ENCODE measurements at regions not wholly inside any gene's neighbourhood (a gene's known extent, or its start where the extent isn't known, plus 50 kb on each side); places are given as distances from the start of the nearest gene placed in this dataset.

DNA sequence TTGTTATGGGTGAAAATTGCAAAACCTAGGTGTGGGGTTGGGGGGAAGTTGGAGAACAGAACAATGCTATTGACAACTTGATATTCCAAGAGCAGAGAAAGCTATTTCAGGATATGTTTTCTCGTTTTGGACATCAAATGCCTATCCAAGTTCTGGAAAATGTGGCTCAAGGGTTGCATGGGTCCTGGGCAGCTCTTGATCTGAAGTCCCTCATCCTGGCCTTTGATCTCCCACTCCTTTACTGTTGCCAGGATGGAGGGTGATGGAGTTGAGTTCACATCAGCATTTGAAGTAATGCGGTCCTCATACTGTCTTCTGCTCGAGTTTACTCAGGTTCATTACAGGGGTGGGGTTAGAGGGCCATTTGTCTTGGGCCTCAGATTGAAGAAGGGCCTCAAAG lies 76.9 kb upstream of the RPS23 start:
- ATAC-seq (no peak), DNase-seq (no peak)
- TF ChIP-seq, protein P1, sequence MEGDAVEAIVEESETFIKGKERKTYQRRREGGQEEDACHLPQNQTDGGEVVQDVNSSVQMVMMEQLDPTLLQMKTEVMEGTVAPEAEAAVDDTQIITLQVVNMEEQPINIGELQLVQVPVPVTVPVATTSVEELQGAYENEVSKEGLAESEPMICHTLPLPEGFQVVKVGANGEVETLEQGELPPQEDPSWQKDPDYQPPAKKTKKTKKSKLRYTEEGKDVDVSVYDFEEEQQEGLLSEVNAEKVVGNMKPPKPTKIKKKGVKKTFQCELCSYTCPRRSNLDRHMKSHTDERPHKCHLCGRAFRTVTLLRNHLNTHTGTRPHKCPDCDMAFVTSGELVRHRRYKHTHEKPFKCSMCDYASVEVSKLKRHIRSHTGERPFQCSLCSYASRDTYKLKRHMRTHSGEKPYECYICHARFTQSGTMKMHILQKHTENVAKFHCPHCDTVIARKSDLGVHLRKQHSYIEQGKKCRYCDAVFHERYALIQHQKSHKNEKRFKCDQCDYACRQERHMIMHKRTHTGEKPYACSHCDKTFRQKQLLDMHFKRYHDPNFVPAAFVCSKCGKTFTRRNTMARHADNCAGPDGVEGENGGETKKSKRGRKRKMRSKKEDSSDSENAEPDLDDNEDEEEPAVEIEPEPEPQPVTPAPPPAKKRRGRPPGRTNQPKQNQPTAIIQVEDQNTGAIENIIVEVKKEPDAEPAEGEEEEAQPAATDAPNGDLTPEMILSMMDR (IDR thresholded peaks at IDR 0.05), result no peak
- H3K27ac ChIP-seq, result no peak overlapping the region
- peaks cover 24 to 47% of the 10 kb centered on the region in 2 donors for H3K4me1 ChIP-seq
- no peak overlapping the region for H3K4me3 ChIP-seq
- H3K27me3 ChIP-seq, result no peaks in the 10 kb centered on the region
- H3K9me3 ChIP-seq, result no peaks in the 10 kb centered on the region
- intact Hi-C loops (cut with DNase I), result loop anchor here in 1 of 2 donors (10.0 kb wide), 2 partner anchors 1120 to 1210 kb away; partner anchors contain the start of gene VCAN
- no peaks in the 10 kb centered on the region for H3K36me3 ChIP-seq

DNA sequence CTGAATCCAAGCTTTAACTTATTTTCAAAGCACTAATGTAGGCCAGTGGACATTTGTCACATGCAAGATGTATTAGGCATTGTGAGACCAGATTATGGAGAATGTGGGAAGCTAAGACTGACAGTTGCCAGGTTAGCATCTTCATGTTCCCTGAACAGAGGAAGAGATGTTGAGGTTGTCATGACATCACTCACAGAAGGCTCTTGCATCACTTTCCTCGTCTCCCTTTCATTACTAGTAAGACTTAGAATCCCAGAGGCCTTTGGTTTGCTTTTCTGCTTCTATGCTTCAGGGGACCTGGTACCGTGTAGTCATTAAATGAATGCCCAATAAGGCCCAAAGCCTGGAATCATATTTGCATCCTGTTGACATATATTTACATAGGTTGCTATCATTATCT lies 76.4 kb upstream of the RPS23 start:
- no peak for DNase-seq
- no peaks in the 10 kb centered on the region for H3K27me3 ChIP-seq
- intact Hi-C loops (cut with DNase I), result loop anchor here in 1 of 2 donors (10.0 kb wide), 2 partner anchors 1120 to 1210 kb away; partner anchors contain the start of gene VCAN
- no peaks in the 10 kb centered on the region for H3K9me3 ChIP-seq
- H3K4me1 ChIP-seq, result peaks cover 24 to 47% of the 10 kb centered on the region in 2 donors
- TF ChIP-seq, protein P1 (IDR thresholded peaks at IDR 0.05), result no peak
- H3K4me3 ChIP-seq, result no peak overlapping the region
- no peak overlapping the region for H3K27ac ChIP-seq
- no peaks in the 10 kb centered on the region for H3K36me3 ChIP-seq
- ATAC-seq, result no peak

DNA sequence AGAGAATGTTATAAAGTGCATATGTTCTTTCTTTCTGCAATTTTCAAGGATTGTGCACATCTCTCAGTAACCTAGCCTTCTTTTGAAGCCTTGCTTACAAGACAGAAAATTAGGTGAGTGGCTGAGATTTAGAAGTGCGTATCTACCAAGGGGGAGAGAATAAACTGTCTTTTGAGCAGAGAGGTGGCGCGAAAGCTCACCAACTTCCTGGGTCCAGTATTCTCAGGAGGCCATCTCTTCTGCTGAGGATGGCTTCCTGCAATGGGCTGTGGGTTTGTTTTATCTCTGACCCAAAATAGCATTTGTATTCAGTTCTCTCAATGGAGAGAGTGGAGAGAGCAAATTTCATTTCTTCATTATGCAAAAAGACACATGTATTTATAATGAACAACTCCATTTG lies 75.4 kb upstream of the RPS23 start:
- peaks cover 18 to 42% of the 10 kb centered on the region in 2 donors for H3K4me1 ChIP-seq
- H3K4me3 ChIP-seq, result no peak overlapping the region
- no peaks in the 10 kb centered on the region for H3K9me3 ChIP-seq
- H3K27ac ChIP-seq, result peak overlapping the region in 1 of 2 donors; percentile 11
- ATAC-seq, result no peak
- TF ChIP-seq, protein P1 (IDR thresholded peaks at IDR 0.05), result no peak
- H3K36me3 ChIP-seq, result no peaks in the 10 kb centered on the region
- no peak for DNase-seq
- H3K27me3 ChIP-seq, result no peaks in the 10 kb centered on the region
- intact Hi-C loops (cut with DNase I), result loop anchor here in 1 of 2 donors (10.0 kb wide), 2 partner anchors 1121 to 1211 kb away; partner anchors contain the start of gene VCAN

DNA sequence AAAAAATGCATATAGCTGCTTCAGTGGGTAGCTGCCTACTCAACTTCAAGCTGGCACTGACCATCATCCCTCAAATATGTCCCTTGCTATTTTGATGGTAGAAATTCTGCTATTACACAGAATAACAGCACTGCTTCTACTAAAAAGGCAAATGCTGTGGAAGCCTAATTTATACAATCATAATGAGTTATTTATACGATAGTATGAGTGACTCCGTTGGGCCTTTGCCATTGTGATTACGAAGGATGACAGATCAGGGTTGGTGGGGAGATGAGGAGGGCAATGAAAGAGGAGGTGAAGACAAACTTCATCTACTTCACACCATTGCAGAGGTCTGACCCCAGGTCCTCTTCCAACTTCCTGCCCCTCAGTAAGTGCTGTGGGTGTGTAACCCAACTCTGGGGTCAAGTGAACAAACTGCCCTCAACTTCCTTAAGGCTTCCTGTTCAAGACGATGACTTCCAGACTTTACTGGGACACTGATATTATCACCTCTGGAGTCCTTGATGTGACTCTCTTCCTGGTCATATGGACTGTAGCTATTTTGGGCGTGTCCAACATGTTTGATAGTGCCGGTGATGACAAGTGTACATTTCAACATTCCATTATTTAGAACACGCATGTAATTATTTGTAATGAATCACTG lies 74.1 kb upstream of the RPS23 start:
- no peaks in the 10 kb centered on the region for H3K36me3 ChIP-seq
- H3K4me3 ChIP-seq, result no peak overlapping the region
- H3K4me1 ChIP-seq, result peaks cover 12 to 29% of the 10 kb centered on the region in 2 donors
- TF ChIP-seq, protein P1 (IDR thresholded peaks at IDR 0.05), result peak in 1 of 2 donors; percentile 5
- no peaks in the 10 kb centered on the region for H3K27me3 ChIP-seq
- ATAC-seq, result no peak
- H3K9me3 ChIP-seq, result no peaks in the 10 kb centered on the region
- DNase-seq, result no peak
- intact Hi-C loops (cut with DNase I), result loop anchor here in 1 of 2 donors (10.0 kb wide), 2 partner anchors 1123 to 1213 kb away; partner anchors contain the start of gene VCAN
- H3K27ac ChIP-seq, result peak overlapping the region; percentile 60 to 63

DNA sequence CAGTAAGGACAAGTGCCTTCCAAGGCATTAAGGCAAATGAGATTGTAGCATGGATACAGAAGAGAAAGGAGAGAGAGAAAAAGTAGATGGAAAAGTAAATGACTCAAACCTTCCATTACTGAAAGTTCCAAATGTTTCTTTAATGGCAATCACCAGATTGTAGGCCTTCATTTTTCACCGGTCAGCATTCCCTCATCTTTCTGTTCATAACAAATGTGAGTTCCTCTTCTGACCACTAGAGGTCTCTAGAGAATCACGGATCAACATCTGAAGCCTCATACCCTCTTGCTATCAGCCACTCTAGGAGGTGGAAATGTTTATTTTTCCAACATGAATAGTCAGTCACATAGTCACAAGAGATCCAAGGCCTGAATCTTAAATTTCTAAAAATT lies 73.6 kb upstream of the RPS23 start:
- DNase-seq (peak in 2 of 4 donors; percentile 68 to 84), ATAC-seq (peak; percentile 94)
- Histone ChIP-seq H3K4me3 (no peak overlapping the region), H3K27ac (peak overlapping the region; percentile 60 to 63), H3K27me3 (no peaks in the 10 kb centered on the region), H3K4me1 (peaks cover 7 to 24% of the 10 kb centered on the region in 2 donors), H3K9me3 (no peaks in the 10 kb centered on the region), H3K36me3 (no peaks in the 10 kb centered on the region)
- intact Hi-C loops (cut with DNase I), result loop anchor here in 1 of 2 donors (10.0 kb wide), 2 partner anchors 1123 to 1213 kb away; partner anchors contain the start of gene VCAN
- TF ChIP-seq, protein P1 (IDR thresholded peaks at IDR 0.05), result peak; percentile 68 to 71
